ENCODE measurements at regions not wholly inside any gene's neighbourhood (a gene's known extent, or its start where the extent isn't known, plus 50 kb on each side); places are given as distances from the start of the nearest gene placed in this dataset.

DNA sequence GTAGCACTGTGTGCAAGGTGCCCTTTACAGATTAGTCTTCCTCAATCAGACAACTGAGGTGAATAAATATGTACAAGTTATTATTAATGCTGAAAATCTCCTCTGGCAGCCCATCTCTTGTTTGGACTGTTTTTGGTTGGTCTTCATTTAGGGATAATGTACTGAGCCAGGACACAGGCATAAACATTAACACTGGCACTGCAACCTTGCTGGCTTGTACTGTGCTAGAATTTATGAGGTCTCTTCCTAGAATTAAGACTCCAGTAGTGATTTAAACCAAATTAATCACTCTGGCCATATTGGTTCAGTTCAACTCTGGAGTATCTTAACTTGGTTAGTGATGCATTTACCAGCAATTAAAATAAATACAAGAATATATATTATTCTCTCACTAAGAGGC, 244.7 kb upstream of the GK2 start:
- Histone ChIP-seq H3K9me3 (ENCODE audit: low read depth, low read length) (no peaks in the 10 kb centered on the region), H3K9ac (ENCODE audit: insufficient read length) (no peak overlapping the region), H3K27ac (no peak overlapping the region), H3K4me3 (no peak overlapping the region), H3K36me3 (ENCODE audit: insufficient read depth, low read length) (no peaks in the 10 kb centered on the region)
- TF ChIP-seq EZH2 (IDR thresholded peaks at IDR 0.05) (no peak), FOXP2 (optimal IDR thresholded peaks at IDR 0.05; ENCODE audit: control extremely low read depth, extremely low read length, insufficient read depth) (no peak), POLR2AphosphoS5 (IDR thresholded peaks at IDR 0.05; ENCODE audit: borderline replicate concordance, low read depth, low read length) (no peak)
- DNase-seq (ENCODE audit: low read depth, low spot score), result no peak

DNA sequence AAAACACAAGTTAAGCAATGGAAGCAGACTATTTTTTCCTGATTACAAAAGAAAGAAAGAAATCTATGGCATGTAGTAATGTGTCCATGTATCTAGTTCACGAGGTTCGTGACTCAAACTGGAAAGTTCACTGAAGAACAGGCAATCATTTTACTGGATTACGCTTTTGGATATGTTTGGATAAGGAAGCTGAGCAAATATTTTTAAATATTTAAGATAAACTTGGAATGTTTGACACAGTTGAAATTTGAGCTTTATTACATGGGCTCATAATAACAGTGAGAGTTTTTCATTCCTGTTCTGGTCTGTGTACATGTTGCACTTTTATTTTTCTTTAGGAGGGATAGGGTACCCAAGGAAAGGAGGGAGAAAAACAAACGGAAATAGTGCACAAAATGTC, 244.2 kb upstream of the GK2 start:
- H3K36me3 ChIP-seq (ENCODE audit: insufficient read depth, low read length), result no peaks in the 10 kb centered on the region
- no peak for DNase-seq (ENCODE audit: low read depth, low spot score)
- H3K27ac ChIP-seq, result no peak overlapping the region
- no peak overlapping the region for H3K4me3 ChIP-seq
- TF ChIP-seq POLR2AphosphoS5 (IDR thresholded peaks at IDR 0.05; ENCODE audit: borderline replicate concordance, low read depth, low read length) (no peak), EZH2 (IDR thresholded peaks at IDR 0.05) (no peak), FOXP2 (optimal IDR thresholded peaks at IDR 0.05; ENCODE audit: control extremely low read depth, extremely low read length, insufficient read depth) (no peak)
- H3K9ac ChIP-seq (ENCODE audit: insufficient read length), result no peak overlapping the region
- H3K9me3 ChIP-seq (ENCODE audit: low read depth, low read length), result no peaks in the 10 kb centered on the region

DNA sequence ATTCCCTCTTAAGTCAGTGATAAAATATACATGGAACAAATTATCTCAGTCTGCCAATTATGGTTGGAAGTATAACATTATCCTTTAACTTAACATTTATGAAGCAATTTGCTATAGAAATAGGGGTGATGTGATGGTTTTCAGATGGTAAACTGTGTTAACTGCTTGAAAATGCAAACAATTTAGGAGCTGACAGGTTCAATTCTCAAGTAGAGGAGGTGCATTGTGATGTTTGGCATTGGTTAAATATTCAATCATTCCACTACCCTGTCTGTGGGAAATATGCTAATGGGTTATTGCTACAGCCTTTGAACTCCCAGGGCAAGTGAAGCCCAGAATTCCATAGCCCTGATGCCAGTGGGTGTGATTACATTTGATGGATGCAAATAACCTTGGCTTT, 243.4 kb upstream of the GK2 start:
- Histone ChIP-seq H3K36me3 (ENCODE audit: insufficient read depth, low read length) (no peaks in the 10 kb centered on the region), H3K4me3 (peak overlapping the region; percentile 63), H3K9ac (ENCODE audit: insufficient read length) (no peak overlapping the region), H3K9me3 (ENCODE audit: low read depth, low read length) (no peaks in the 10 kb centered on the region), H3K27ac (peak overlapping the region; percentile 64)
- no peak for DNase-seq (ENCODE audit: low read depth, low spot score)
- TF ChIP-seq EZH2 (IDR thresholded peaks at IDR 0.05) (no peak), POLR2AphosphoS5 (IDR thresholded peaks at IDR 0.05; ENCODE audit: borderline replicate concordance, low read depth, low read length) (no peak), FOXP2 (optimal IDR thresholded peaks at IDR 0.05; ENCODE audit: control extremely low read depth, extremely low read length, insufficient read depth) (no peak)

DNA sequence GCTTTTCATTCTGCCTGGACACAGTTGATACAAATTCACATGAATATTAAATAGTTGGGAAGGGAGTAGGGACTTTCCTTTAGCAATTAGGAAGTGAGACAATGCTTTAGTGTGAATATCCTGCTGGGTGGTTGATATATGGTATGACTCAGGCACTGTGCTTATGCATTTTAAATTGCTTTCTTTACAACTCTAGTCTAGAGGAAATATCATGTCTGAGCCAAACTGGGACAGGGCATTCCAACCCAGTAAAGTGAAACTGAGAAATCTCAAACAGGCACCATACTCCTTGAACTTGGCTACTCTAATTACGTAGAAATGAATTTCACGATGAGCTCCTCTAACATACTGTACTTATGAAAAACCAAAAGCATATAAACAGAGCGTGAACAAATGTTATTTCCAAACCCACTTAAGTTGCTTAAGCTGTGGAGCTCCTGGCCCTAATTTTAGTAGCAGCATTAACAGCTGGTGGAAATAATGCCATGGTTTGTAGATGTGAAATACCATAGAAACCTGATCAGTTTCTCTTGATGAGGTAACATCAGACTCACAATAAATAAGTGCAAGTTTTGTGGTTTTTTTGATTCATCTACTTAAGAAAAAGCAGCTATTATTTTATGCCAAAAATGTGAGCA, 242.9 kb upstream of the GK2 start:
- TF ChIP-seq POLR2AphosphoS5 (IDR thresholded peaks at IDR 0.05; ENCODE audit: borderline replicate concordance, low read depth, low read length) (no peak), EZH2 (IDR thresholded peaks at IDR 0.05) (no peak), FOXP2 (optimal IDR thresholded peaks at IDR 0.05; ENCODE audit: control extremely low read depth, extremely low read length, insufficient read depth) (no peak)
- H3K27ac ChIP-seq, result peak overlapping the region; percentile 64
- no peak for DNase-seq (ENCODE audit: low read depth, low spot score)

DNA sequence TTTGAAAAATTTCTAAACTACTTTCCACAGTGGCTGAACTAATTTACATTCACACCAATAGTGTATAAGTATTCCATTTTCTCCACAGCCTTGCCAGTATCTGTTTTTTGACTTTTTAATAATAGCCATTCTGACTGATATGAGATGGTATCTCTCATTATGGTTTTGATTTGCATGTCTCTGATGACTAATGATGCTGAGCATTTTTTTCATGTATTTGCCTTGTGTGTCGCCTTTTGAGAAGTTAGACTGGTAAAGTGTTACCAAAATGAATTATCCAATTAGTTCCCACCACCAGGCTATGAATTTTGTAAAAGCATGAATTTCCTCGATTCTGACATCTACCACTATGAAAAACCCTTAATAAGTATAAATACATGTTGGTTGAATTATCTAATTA, 242.2 kb upstream of the GK2 start:
- no peaks in the 10 kb centered on the region for H3K36me3 ChIP-seq (ENCODE audit: insufficient read depth, low read length)
- DNase-seq (ENCODE audit: low read depth, low spot score), result no peak
- H3K9ac ChIP-seq (ENCODE audit: insufficient read length), result no peak overlapping the region
- TF ChIP-seq FOXP2 (optimal IDR thresholded peaks at IDR 0.05; ENCODE audit: control extremely low read depth, extremely low read length, insufficient read depth) (no peak), POLR2AphosphoS5 (IDR thresholded peaks at IDR 0.05; ENCODE audit: borderline replicate concordance, low read depth, low read length) (no peak), EZH2 (IDR thresholded peaks at IDR 0.05) (no peak)
- no peaks in the 10 kb centered on the region for H3K9me3 ChIP-seq (ENCODE audit: low read depth, low read length)
- H3K4me3 ChIP-seq, result peak overlapping the region; percentile 63
- peak overlapping the region; percentile 64; the same call in 1 of the 2 replicates for H3K27ac ChIP-seq

More for the DNA sequence above, 242.9 kb upstream of the GK2 start:
- H3K9ac ChIP-seq (ENCODE audit: insufficient read length), result no peak overlapping the region
- H3K36me3 ChIP-seq (ENCODE audit: insufficient read depth, low read length), result no peaks in the 10 kb centered on the region
- peak overlapping the region; percentile 63 for H3K4me3 ChIP-seq
- no peaks in the 10 kb centered on the region for H3K9me3 ChIP-seq (ENCODE audit: low read depth, low read length)

DNA sequence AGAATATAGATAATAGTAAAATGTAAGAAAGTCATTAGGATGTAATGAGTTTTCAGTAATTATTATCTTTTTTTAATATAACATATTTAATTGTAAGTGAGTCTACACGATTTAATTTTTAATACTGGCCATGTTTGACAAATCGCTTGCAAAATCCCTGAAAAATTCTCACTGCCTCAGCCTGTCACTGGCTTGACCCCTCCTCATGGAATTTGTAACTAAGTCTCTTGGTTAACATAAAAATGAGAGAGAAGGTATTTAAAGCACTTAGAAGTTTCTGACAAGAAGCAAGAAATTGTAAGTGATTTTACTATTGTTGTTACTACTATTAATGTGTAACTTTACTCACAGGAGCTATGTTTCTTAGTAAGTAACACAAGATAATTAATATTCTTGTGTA, 237.9 kb upstream of the GK2 start:
- H3K9ac ChIP-seq (ENCODE audit: insufficient read length), result no peak overlapping the region
- no peak overlapping the region for H3K27ac ChIP-seq
- H3K36me3 ChIP-seq (ENCODE audit: insufficient read depth, low read length), result no peaks in the 10 kb centered on the region
- TF ChIP-seq FOXP2 (optimal IDR thresholded peaks at IDR 0.05; ENCODE audit: control extremely low read depth, extremely low read length, insufficient read depth) (no peak), EZH2 (IDR thresholded peaks at IDR 0.05) (no peak), POLR2AphosphoS5 (IDR thresholded peaks at IDR 0.05; ENCODE audit: borderline replicate concordance, low read depth, low read length) (no peak)
- H3K9me3 ChIP-seq (ENCODE audit: low read depth, low read length), result no peaks in the 10 kb centered on the region
- no peak overlapping the region for H3K4me3 ChIP-seq
- DNase-seq (ENCODE audit: low read depth, low spot score), result no peak

GRCh38 chr4:79638735-79639134, 230.7 kb upstream of the GK2 start:
- Histone ChIP-seq H3K4me3 (no peak overlapping the region), H3K27ac (no peak overlapping the region), H3K9ac (ENCODE audit: insufficient read length) (no peak overlapping the region), H3K9me3 (ENCODE audit: low read depth, low read length) (no peaks in the 10 kb centered on the region), H3K36me3 (ENCODE audit: insufficient read depth, low read length) (no peaks in the 10 kb centered on the region)
- TF ChIP-seq POLR2AphosphoS5 (IDR thresholded peaks at IDR 0.05; ENCODE audit: borderline replicate concordance, low read depth, low read length) (no peak), FOXP2 (optimal IDR thresholded peaks at IDR 0.05; ENCODE audit: control extremely low read depth, extremely low read length, insufficient read depth) (no peak), EZH2 (IDR thresholded peaks at IDR 0.05) (no peak)
- DNase-seq (ENCODE audit: low read depth, low spot score), result no peak

GRCh38 chr4:79636991-79637390, 229.0 kb upstream of the GK2 start:
- no peak for DNase-seq (ENCODE audit: low read depth, low spot score)
- Histone ChIP-seq H3K9me3 (ENCODE audit: low read depth, low read length) (no peaks in the 10 kb centered on the region), H3K4me3 (no peak overlapping the region), H3K27ac (no peak overlapping the region), H3K36me3 (ENCODE audit: insufficient read depth, low read length) (no peaks in the 10 kb centered on the region), H3K9ac (ENCODE audit: insufficient read length) (no peak overlapping the region)
- no peak for TF ChIP-seq POLR2AphosphoS5 (IDR thresholded peaks at IDR 0.05; ENCODE audit: borderline replicate concordance, low read depth, low read length)
- no peak for TF ChIP-seq FOXP2 (optimal IDR thresholded peaks at IDR 0.05; ENCODE audit: control extremely low read depth, extremely low read length, insufficient read depth)
- TF ChIP-seq EZH2 (IDR thresholded peaks at IDR 0.05), result no peak

GRCh38 chr4:79634111-79634510, 226.1 kb upstream of the GK2 start:
- TF ChIP-seq POLR2AphosphoS5 (IDR thresholded peaks at IDR 0.05; ENCODE audit: borderline replicate concordance, low read depth, low read length) (no peak), EZH2 (IDR thresholded peaks at IDR 0.05) (no peak), FOXP2 (optimal IDR thresholded peaks at IDR 0.05; ENCODE audit: control extremely low read depth, extremely low read length, insufficient read depth) (no peak)
- no peak overlapping the region for H3K27ac ChIP-seq
- H3K9ac ChIP-seq (ENCODE audit: insufficient read length), result no peak overlapping the region
- H3K4me3 ChIP-seq, result no peak overlapping the region
- DNase-seq (ENCODE audit: low read depth, low spot score), result no peak
- H3K36me3 ChIP-seq (ENCODE audit: insufficient read depth, low read length), result no peaks in the 10 kb centered on the region
- H3K9me3 ChIP-seq (ENCODE audit: low read depth, low read length), result no peaks in the 10 kb centered on the region

All from SK-N-MC (cell line).